ENCODE measurements at regions not wholly inside any gene's neighbourhood (a gene's known extent, or its start where the extent isn't known, plus 50 kb on each side); places are given as distances from the start of the nearest gene placed in this dataset.
"Not testable (repeated sequence)": the region's sequence is repeated elsewhere in the genome, so short reads cannot be mapped to it uniquely, and the experiment has no call there.

GRCh38 chr16:13629704-13630103 lies 290.2 kb upstream of the ERCC4 start:
- Histone ChIP-seq H3K4me1 (no peaks in the 10 kb centered on the region), H3K4me3 (no peak overlapping the region), H3K9me3 (replicated peaks in 1 of 11) (no peaks in the 10 kb centered on the region), H3K9ac (no peak overlapping the region), H3K27me3 (no peaks in the 10 kb centered on the region), H4K20me1 (no peaks in the 10 kb centered on the region), H3K4me2 (no peak overlapping the region), H3K27ac (no peak overlapping the region), H3K36me3 (no peaks in the 10 kb centered on the region)
- TF ChIP-seq Cebpa-rat (IDR thresholded peaks at IDR 0.05), result no peak

GRCh38 chr16:13630374-13630773 lies 289.6 kb upstream of the ERCC4 start:
- Histone ChIP-seq H3K4me2 (no peak overlapping the region), H3K4me1 (no peaks in the 10 kb centered on the region), H3K9ac (no peak overlapping the region), H3K27ac (no peak overlapping the region), H3K36me3 (no peaks in the 10 kb centered on the region), H3K9me3 (replicated peaks in 1 of 11) (no peaks in the 10 kb centered on the region), H4K20me1 (no peaks in the 10 kb centered on the region), H3K4me3 (no peak overlapping the region), H3K27me3 (no peaks in the 10 kb centered on the region)
- no peak for TF ChIP-seq Cebpa-rat (IDR thresholded peaks at IDR 0.05)

DNA sequence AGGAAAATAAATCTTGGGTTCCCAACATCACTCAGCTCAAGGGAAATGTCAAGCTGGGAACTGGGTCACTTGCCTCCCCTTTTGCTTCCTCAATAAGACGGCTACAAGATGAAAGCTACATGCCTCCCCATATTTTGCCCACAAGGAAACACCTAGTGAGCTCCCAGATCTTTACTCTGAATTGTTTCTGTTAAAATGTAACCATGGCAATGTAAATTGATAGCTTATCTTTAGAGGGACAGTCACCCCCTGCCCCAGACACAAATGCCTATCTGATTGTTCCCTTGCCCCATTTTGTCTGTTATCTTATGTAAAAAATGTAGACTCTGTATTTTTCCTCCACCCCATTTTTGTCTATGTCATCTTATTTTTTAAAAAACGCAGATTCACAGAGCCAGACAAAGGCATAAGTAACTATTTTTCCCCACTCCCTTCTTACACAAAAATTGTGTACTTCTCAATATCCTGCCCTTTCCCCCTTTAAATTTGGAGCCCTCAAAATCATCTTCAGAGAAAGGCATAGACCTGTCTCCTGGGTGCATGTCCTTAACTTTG lies 288.7 kb upstream of the ERCC4 start:
- H3K36me3 ChIP-seq, result no peaks in the 10 kb centered on the region
- TF ChIP-seq Cebpa-rat (IDR thresholded peaks at IDR 0.05), result no peak
- no peak overlapping the region for H3K27ac ChIP-seq
- H3K9me3 ChIP-seq (replicated peaks in 1 of 11), result no peaks in the 10 kb centered on the region
- H3K4me2 ChIP-seq, result no peak overlapping the region
- H3K4me1 ChIP-seq, result no peaks in the 10 kb centered on the region
- H3K9ac ChIP-seq, result no peak overlapping the region
- no peaks in the 10 kb centered on the region for H4K20me1 ChIP-seq
- no peak overlapping the region for H3K4me3 ChIP-seq
- no peaks in the 10 kb centered on the region for H3K27me3 ChIP-seq

GRCh38 chr16:13631916-13632315 lies 288.0 kb upstream of the ERCC4 start:
- Histone ChIP-seq H3K27ac (no peak overlapping the region), H4K20me1 (no peaks in the 10 kb centered on the region), H3K27me3 (no peaks in the 10 kb centered on the region), H3K9ac (no peak overlapping the region), H3K9me3 (replicated peaks in 1 of 11) (no peaks in the 10 kb centered on the region), H3K4me1 (no peaks in the 10 kb centered on the region), H3K36me3 (no peaks in the 10 kb centered on the region), H3K4me3 (no peak overlapping the region), H3K4me2 (no peak overlapping the region)
- no peak for TF ChIP-seq Cebpa-rat (IDR thresholded peaks at IDR 0.05)

DNA sequence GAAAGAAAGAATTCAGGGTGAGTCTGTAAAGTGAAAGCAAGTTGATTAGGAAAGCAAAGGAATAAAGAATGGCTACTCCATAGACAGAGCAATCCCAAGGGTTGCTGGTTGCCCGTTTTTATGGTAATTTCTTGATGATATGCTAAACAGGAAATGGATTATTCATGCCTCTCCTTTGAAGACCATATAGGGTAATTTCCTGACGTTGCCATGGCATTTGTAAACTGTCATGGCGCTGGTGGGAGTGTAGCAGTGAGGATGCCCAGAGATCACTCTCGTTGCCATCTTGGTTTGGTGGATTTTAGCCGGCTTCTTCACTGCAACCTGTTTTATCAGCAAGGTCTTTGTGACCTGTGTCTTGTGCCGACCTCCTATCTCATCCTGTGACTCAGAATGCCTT lies 287.4 kb upstream of the ERCC4 start:
- H3K4me3 ChIP-seq; H3K9ac ChIP-seq; H4K20me1 ChIP-seq; H3K9me3 ChIP-seq (replicated peaks in 1 of 11); H3K4me1 ChIP-seq; H3K4me2 ChIP-seq; H3K36me3 ChIP-seq; H3K27ac ChIP-seq; H3K27me3 ChIP-seq: not testable (repeated sequence)

DNA sequence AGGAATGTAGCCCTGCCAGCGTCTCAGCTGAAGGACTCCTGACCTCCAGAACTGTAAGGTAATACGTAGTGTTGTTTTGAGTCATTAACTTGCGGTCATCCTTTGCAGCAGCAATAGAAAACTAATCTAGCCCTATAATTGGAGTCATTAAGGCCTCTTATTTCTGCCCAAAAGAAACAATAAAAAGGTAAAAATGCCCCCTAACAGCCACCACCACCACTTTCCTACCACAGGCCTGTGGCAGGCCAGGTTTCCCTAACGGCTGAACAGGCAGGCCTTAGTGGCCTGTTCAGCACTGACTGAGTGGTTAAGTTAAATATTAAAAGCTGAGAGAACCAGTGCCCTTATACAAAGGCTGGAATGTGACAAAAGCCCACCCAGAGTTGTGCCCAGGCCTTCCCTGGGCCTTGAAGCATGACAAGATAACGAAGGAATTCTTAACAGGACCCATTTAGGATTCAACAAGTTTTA lies 286.5 kb upstream of the ERCC4 start:
- Histone ChIP-seq H3K4me2 (no peak overlapping the region), H3K9me3 (replicated peaks in 1 of 11) (no peaks in the 10 kb centered on the region), H3K27me3 (no peaks in the 10 kb centered on the region), H3K36me3 (no peaks in the 10 kb centered on the region), H3K27ac (no peak overlapping the region), H3K4me1 (no peaks in the 10 kb centered on the region), H3K9ac (no peak overlapping the region), H4K20me1 (no peaks in the 10 kb centered on the region), H3K4me3 (no peak overlapping the region)
- TF ChIP-seq Cebpa-rat (IDR thresholded peaks at IDR 0.05), result no peak

- no peak overlapping the region for H3K27ac ChIP-seq
- no peaks in the 10 kb centered on the region for H3K27me3 ChIP-seq
- no peaks in the 10 kb centered on the region for H3K36me3 ChIP-seq
- H3K9me3 ChIP-seq (replicated peaks in 1 of 11), result no peaks in the 10 kb centered on the region
- H3K9ac ChIP-seq, result no peak overlapping the region
- H4K20me1 ChIP-seq, result no peaks in the 10 kb centered on the region
- TF ChIP-seq Cebpa-rat (IDR thresholded peaks at IDR 0.05), result no peak
- no peaks in the 10 kb centered on the region for H3K4me1 ChIP-seq
- no peak overlapping the region for H3K4me2 ChIP-seq
- H3K4me3 ChIP-seq, result no peak overlapping the region
These were observed 285.7 kb upstream of the ERCC4 start for GRCh38 chr16:13634253-13634652.

GRCh38 chr16:13634959-13635358 lies 285.0 kb upstream of the ERCC4 start:
- TF ChIP-seq Cebpa-rat (IDR thresholded peaks at IDR 0.05), result no peak
- no peak overlapping the region for H3K27ac ChIP-seq
- no peaks in the 10 kb centered on the region for H3K9me3 ChIP-seq (replicated peaks in 1 of 11)
- no peaks in the 10 kb centered on the region for H4K20me1 ChIP-seq
- no peaks in the 10 kb centered on the region for H3K36me3 ChIP-seq
- H3K4me1 ChIP-seq, result no peaks in the 10 kb centered on the region
- no peak overlapping the region for H3K9ac ChIP-seq
- H3K27me3 ChIP-seq, result no peaks in the 10 kb centered on the region
- no peak overlapping the region for H3K4me2 ChIP-seq
- H3K4me3 ChIP-seq, result no peak overlapping the region

- H3K27me3 ChIP-seq, result no peaks in the 10 kb centered on the region
These were observed 281.7 kb upstream of the ERCC4 start for GRCh38 chr16:13638218-13638617.

GRCh38 chr16:13643412-13643811 lies 276.5 kb upstream of the ERCC4 start:
- Histone ChIP-seq H3K4me3 (no peak overlapping the region), H4K20me1 (no peaks in the 10 kb centered on the region), H3K27me3 (no peaks in the 10 kb centered on the region), H3K9ac (no peak overlapping the region), H3K36me3 (no peaks in the 10 kb centered on the region), H3K9me3 (replicated peaks in 1 of 11) (peaks cover 0 to 18% (median 4%) of the 10 kb centered on the region in 11 experiments; a peak in 9 of 22 replicates), H3K4me2 (no peak overlapping the region), H3K4me1 (no peaks in the 10 kb centered on the region), H3K27ac (no peak overlapping the region)
- no peak for TF ChIP-seq Cebpa-rat (IDR thresholded peaks at IDR 0.05)

More at GRCh38 chr16:13638218-13638617, 281.7 kb upstream of the ERCC4 start:
- Histone ChIP-seq H3K9ac (no peak overlapping the region), H3K27ac (no peak overlapping the region), H3K36me3 (no peaks in the 10 kb centered on the region), H3K4me2 (no peak overlapping the region), H3K4me1 (no peaks in the 10 kb centered on the region), H3K9me3 (replicated peaks in 1 of 11) (peaks cover 0 to 18% (median 4%) of the 10 kb centered on the region in 11 experiments; a peak in 9 of 22 replicates), H4K20me1 (no peaks in the 10 kb centered on the region), H3K4me3 (no peak overlapping the region)
- no peak for TF ChIP-seq Cebpa-rat (IDR thresholded peaks at IDR 0.05)

Measured in BLaER1 treated with 17β-estradiol and CSF1 and Interleukin-3, amounts not matched to agents 10 nM and 100 nM (cell line).